GM12892 (cell line): ENCODE measurements at regions not wholly inside any gene's neighbourhood (a gene's known extent, or its start where the extent isn't known, plus 50 kb on each side); places are given as distances from the start of the nearest gene placed in this dataset.

Experiments used
- DNase-seq: peaks from one replicate; pipeline ENCODE4 v3.0.0; 2011; ENCODE audit not compliant: insufficient read length
- FAIRE-seq: peaks from 2 replicates; lab custom pipeline; 2011; peaks lifted over from hg19 to GRCh38; lab: Jason Lieb, UNC
- POLR2A ChIP-seq: IDR thresholded peaks from 2 replicates; pipeline ENCODE4 v1.6.1; 2011; ENCODE audit warnings: low read depth, low read length, control low read depth
- POLR2AphosphoS5 ChIP-seq: IDR thresholded peaks from 2 replicates; pipeline ENCODE4 v1.6.1; 2011; ENCODE audit warnings: low read depth, low read length, control low read depth
- TAF1 ChIP-seq: IDR thresholded peaks from 2 replicates; pipeline ENCODE4 v1.6.1; 2011; ENCODE audit warnings: low read depth, mild to moderate bottlenecking, control low read depth, low read length, borderline replicate concordance

- DNase-seq (no peak), FAIRE-seq (no peak)
- TF ChIP-seq POLR2AphosphoS5 (no peak), POLR2A (no peak), TAF1 (no peak)
These were observed 425.1 kb downstream of the GPM6A start for GRCh38 chr4:175386776-175387507.

GRCh38 chr4:175394208-175394607 lies 417.9 kb downstream of the GPM6A start:
- DNase-seq = no peak
- TF ChIP-seq POLR2AphosphoS5 (no peak), TAF1 (no peak), POLR2A (no peak)
- no peak for FAIRE-seq

GRCh38 chr4:175405961-175406360 lies 406.1 kb downstream of the GPM6A start:
- no peak for DNase-seq
- no peak for FAIRE-seq
- TF ChIP-seq POLR2AphosphoS5 = no peak
- TF ChIP-seq POLR2A = no peak
- TF ChIP-seq TAF1 = no peak

GRCh38 chr4:175407926-175408325 lies 404.1 kb downstream of the GPM6A start:
- no peak for FAIRE-seq
- TF ChIP-seq POLR2A (no peak), POLR2AphosphoS5 (no peak), TAF1 (no peak)
- no peak for DNase-seq

- FAIRE-seq = no peak
- TF ChIP-seq POLR2A (no peak), TAF1 (no peak), POLR2AphosphoS5 (no peak)
- DNase-seq = no peak
These were observed 400.8 kb downstream of the GPM6A start for GRCh38 chr4:175411251-175411650.

GRCh38 chr4:175412161-175412560 lies 399.9 kb downstream of the GPM6A start:
- FAIRE-seq (no peak), DNase-seq (no peak)
- TF ChIP-seq POLR2A (no peak), TAF1 (no peak), POLR2AphosphoS5 (no peak)

GRCh38 chr4:175412746-175413145 lies 399.3 kb downstream of the GPM6A start:
- DNase-seq (no peak), FAIRE-seq (no peak)
- no peak for TF ChIP-seq TAF1
- no peak for TF ChIP-seq POLR2AphosphoS5

GRCh38 chr4:175413561-175413960 lies 398.5 kb downstream of the GPM6A start:
- no peak for DNase-seq
- FAIRE-seq = no peak
- TF ChIP-seq POLR2AphosphoS5 = no peak

- TF ChIP-seq POLR2AphosphoS5 (no peak), TAF1 (no peak), POLR2A (no peak)
- FAIRE-seq (no peak), DNase-seq (no peak)
These were observed 397.5 kb downstream of the GPM6A start for GRCh38 chr4:175414602-175415001.

GRCh38 chr4:175418516-175418915 lies 393.5 kb downstream of the GPM6A start:
- no peak for TF ChIP-seq TAF1
- no peak for TF ChIP-seq POLR2A
- no peak for TF ChIP-seq POLR2AphosphoS5
- no peak for DNase-seq
- no peak for FAIRE-seq

GRCh38 chr4:175419236-175419718 lies 392.8 kb downstream of the GPM6A start:
- DNase-seq = no peak
- no peak for FAIRE-seq
- TF ChIP-seq POLR2A (no peak), TAF1 (no peak), POLR2AphosphoS5 (no peak)

GRCh38 chr4:175421506-175421905 lies 390.6 kb downstream of the GPM6A start:
- TF ChIP-seq TAF1 (no peak), POLR2AphosphoS5 (no peak), POLR2A (no peak)
- FAIRE-seq = no peak
- no peak for DNase-seq
